Endothelial cell (in vitro differentiated cells): ENCODE measurements at regions not wholly inside any gene's neighbourhood (a gene's known extent, or its start where the extent isn't known, plus 50 kb on each side); places are given as distances from the start of the nearest gene placed in this dataset.

Source experiments
- DNase-seq: peaks from one replicate; pipeline ENCODE4 v3.0.0; 2021; ENCODE audit warnings: low spot score
- H3K27ac Mint-ChIP-seq: one replicate; pipeline ENCODE4 v1.8.0; 2021; ENCODE audit warnings: mixed read lengths, inconsistent platforms; ENCODE audit not compliant: unreplicated experiment
- H3K27me3 Mint-ChIP-seq: one replicate; pipeline ENCODE4 v1.8.0; 2021; ENCODE audit warnings: mild to moderate bottlenecking, moderate library complexity, mixed read lengths, inconsistent platforms; ENCODE audit not compliant: unreplicated experiment
- H3K36me3 Mint-ChIP-seq: one replicate; pipeline ENCODE4 v1.8.0; 2021; ENCODE audit warnings: mild to moderate bottlenecking, low read depth, mixed read lengths, inconsistent platforms; ENCODE audit not compliant: unreplicated experiment
- H3K4me1 Mint-ChIP-seq: one replicate; pipeline ENCODE4 v1.8.0; 2021; ENCODE audit warnings: mild to moderate bottlenecking, mixed read lengths, inconsistent platforms; ENCODE audit not compliant: unreplicated experiment
- H3K4me3 Mint-ChIP-seq: one replicate; pipeline ENCODE4 v1.8.0; 2021; ENCODE audit warnings: mild to moderate bottlenecking, mixed read lengths, inconsistent platforms; ENCODE audit not compliant: unreplicated experiment
- H3K9me3 Mint-ChIP-seq: one replicate; pipeline ENCODE4 v1.8.0; 2021; ENCODE audit warnings: mixed read lengths, inconsistent platforms; ENCODE audit not compliant: unreplicated experiment
- CTCF ChIP-seq: fragments of 200-600 bp; sonication (generic); IDR thresholded peaks from one replicate; pipeline ENCODE4 v1.5.0; 2021; ENCODE audit warnings: antibody characterized with exemption; ENCODE audit not compliant: unreplicated experiment

- H3K27me3 Mint-ChIP-seq: peaks cover 1% of the 10 kb centered on the region
- no peaks in the 10 kb centered on the region for H3K36me3 Mint-ChIP-seq
- H3K9me3 Mint-ChIP-seq: no peaks in the 10 kb centered on the region
- DNase-seq: no peak
- no peak overlapping the region for H3K27ac Mint-ChIP-seq
- no peaks in the 10 kb centered on the region for H3K4me1 Mint-ChIP-seq
- no peak overlapping the region for H3K4me3 Mint-ChIP-seq
- TF ChIP-seq CTCF: no peak
These were observed 212.4 kb upstream of the NDST4 start for GRCh38 chr4:115325836-115326235.

GRCh38 chr4:115323106-115323707, 209.8 kb upstream of the NDST4 start:
- H3K9me3 Mint-ChIP-seq: no peaks in the 10 kb centered on the region
- peaks cover 1% of the 10 kb centered on the region for H3K27me3 Mint-ChIP-seq
- no peak overlapping the region for H3K27ac Mint-ChIP-seq
- no peak overlapping the region for H3K4me3 Mint-ChIP-seq
- H3K4me1 Mint-ChIP-seq: no peaks in the 10 kb centered on the region
- no peak for DNase-seq
- no peaks in the 10 kb centered on the region for H3K36me3 Mint-ChIP-seq
- TF ChIP-seq CTCF: no peak

DNA sequence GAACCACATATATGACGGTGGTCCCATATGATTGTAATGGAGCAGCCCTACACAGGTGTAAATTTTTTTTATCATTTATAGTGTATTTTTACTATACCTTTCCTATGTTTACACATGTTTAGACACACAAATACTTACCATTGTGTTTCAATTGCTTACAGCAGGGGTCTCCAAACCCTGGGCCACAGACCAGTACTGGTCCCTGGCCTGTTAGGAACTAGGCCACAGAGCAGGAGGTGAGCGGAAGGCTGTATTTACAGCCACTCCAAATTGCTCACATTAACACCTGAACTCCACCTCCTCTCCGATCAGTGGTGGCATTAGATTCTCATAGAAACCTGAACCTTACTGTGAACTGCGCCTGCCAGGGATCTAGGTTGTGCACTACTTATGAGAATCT, 201.8 kb upstream of the NDST4 start:
- no peaks in the 10 kb centered on the region for H3K9me3 Mint-ChIP-seq
- no peak overlapping the region for H3K4me3 Mint-ChIP-seq
- no peaks in the 10 kb centered on the region for H3K36me3 Mint-ChIP-seq
- no peak for DNase-seq
- H3K27ac Mint-ChIP-seq: no peak overlapping the region
- no peaks in the 10 kb centered on the region for H3K27me3 Mint-ChIP-seq
- no peaks in the 10 kb centered on the region for H3K4me1 Mint-ChIP-seq
- no peak for TF ChIP-seq CTCF

- no peaks in the 10 kb centered on the region for H3K36me3 Mint-ChIP-seq
- DNase-seq: no peak
- no peaks in the 10 kb centered on the region for H3K4me1 Mint-ChIP-seq
- no peaks in the 10 kb centered on the region for H3K9me3 Mint-ChIP-seq
- no peaks in the 10 kb centered on the region for H3K27me3 Mint-ChIP-seq
- H3K4me3 Mint-ChIP-seq: no peak overlapping the region
- no peak overlapping the region for H3K27ac Mint-ChIP-seq
- no peak for TF ChIP-seq CTCF
These were observed 197.2 kb upstream of the NDST4 start for GRCh38 chr4:115310641-115311040.

DNA sequence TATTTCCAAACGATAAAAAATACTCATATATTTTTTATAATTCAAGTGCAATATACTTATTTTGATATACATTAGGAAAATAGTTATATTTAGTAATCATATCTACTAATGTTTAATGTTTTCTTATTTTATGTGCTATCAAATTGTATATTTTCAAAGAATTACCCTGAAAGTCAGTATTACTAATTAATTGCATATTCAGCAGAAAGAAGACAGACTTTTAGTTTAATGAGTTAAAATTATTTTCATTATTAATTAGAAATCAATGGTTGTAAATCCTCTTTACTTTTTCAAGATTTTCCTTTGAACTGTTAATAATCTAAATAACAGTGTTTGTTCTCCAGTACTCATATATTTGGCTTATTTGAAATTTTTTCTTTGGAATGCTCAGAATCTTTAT, 181.3 kb upstream of the NDST4 start:
- TF ChIP-seq CTCF: no peak
- Mint-ChIP-seq H3K36me3 (no peaks in the 10 kb centered on the region), H3K4me1 (no peaks in the 10 kb centered on the region), H3K27me3 (no peaks in the 10 kb centered on the region), H3K9me3 (no peaks in the 10 kb centered on the region), H3K4me3 (no peak overlapping the region), H3K27ac (no peak overlapping the region)
- no peak for DNase-seq
